Ovary (tissue), 7 donors: ENCODE measurements at regions not wholly inside any gene's neighbourhood (a gene's known extent, or its start where the extent isn't known, plus 50 kb on each side); places are given as distances from the start of the nearest gene placed in this dataset.

ENCODE experiments used
- DNase-seq, 5 donors: peaks; one replicate each; pipeline ENCODE4 v3.0.0-alpha.2; 2019 to 2020
- H3K27ac ChIP-seq, 2 donors: fragments of 200-600 bp; one replicate each; pipeline versions ENCODE4 v1.5.1 to v1.8.0; 2019 to 2022
- H3K27me3 ChIP-seq: fragments of 200-600 bp; one replicate; pipeline ENCODE4 v1.8.0; 2022
- H3K36me3 ChIP-seq: fragments of 200-600 bp; sonication (generic); one replicate; pipeline ENCODE4 v1.5.1; 2019
- H3K4me1 ChIP-seq: one replicate; pipeline ENCODE4 v1.8.1; 2013; ENCODE audit warnings: mild to moderate bottlenecking, moderate library complexity; ENCODE audit not compliant: insufficient read depth
- H3K4me3 ChIP-seq: fragments of 200-600 bp; sonication (generic); one replicate; pipeline ENCODE4 v1.5.1; 2017
- H3K9me3 ChIP-seq, 2 donors: fragments of 200-600 bp in 1 of 2; sonication (generic) in 1 of 2; one replicate each; pipeline versions ENCODE4 v1.5.1 to v1.8.1; 2013 to 2019; ENCODE audit warnings: mild to moderate bottlenecking in 1 of 2, moderate library complexity in 1 of 2
- CTCF ChIP-seq, 3 donors: fragments of 450-650 bp in 2 of 3; fragments of 200-600 bp in 1 of 3; IDR thresholded peaks; one replicate each; pipeline versions ENCODE4 v1.5.1 to v1.8.0; 2016 to 2022; ENCODE audit warnings: antibody characterized with exemption in 3 of 3, mild to moderate bottlenecking in 1 of 3
- EP300 ChIP-seq: sonication (generic); formaldehyde crosslinking; IDR thresholded peaks from one replicate; pipeline ENCODE4 v1.6.1; 2017; ENCODE audit warnings: antibody characterized with exemption
- POLR2A ChIP-seq: fragments of 450-650 bp; IDR thresholded peaks from one replicate; pipeline ENCODE4 v1.6.1; 2017; ENCODE audit warnings: antibody characterized with exemption, mild to moderate bottlenecking, moderate library complexity
- WGBS, 3 donors: extraction: QIAGEN DNeasy Blood & Tissue Kit in 1 of 3; methylation state at CpG; one replicate each; pipeline versions ENCODE4 v1.1.5 to v1.1.7; 2013 to 2017; 5-methylcytosine and 5-hydroxymethylcytosine counted together
- intact Hi-C, 4 donors: fragments of 100-400 bp; cut with DNase I; formaldehyde crosslinking; loops; one replicate each; pipeline versions ENCODE4 v1.11.0 to v1.15.1; 2022 to 2023
- donor health status: DM: no; HTN: no; CAD: no; lungs with moderate emphysema.
- donor health status: DM: no; HTN: no; CAD: no.
- donor health status: Bipolar disorder and iron deficiency.
- donor health status: DM: no; HTN: no; CAD: no.
- donor health status: DM: yes; HTN: yes; CAD: no.

- intact Hi-C loops, result no loop called here
Measured at GRCh38 chr7:79965946-79966345, 168.7 kb upstream of the GNAI1 start.

GRCh38 chr7:79964463-79964862 is 170.2 kb upstream of the GNAI1 start:
- no peak for DNase-seq
- H3K27ac ChIP-seq, result no peak overlapping the region
- H3K4me1 ChIP-seq, result no peaks in the 10 kb centered on the region
- H3K27me3 ChIP-seq, result no peaks in the 10 kb centered on the region
- no peaks in the 10 kb centered on the region for H3K36me3 ChIP-seq
- no peak for TF ChIP-seq EP300
- TF ChIP-seq CTCF (IDR thresholded peaks at IDR 0.05), result no peak
- TF ChIP-seq POLR2A, result no peak
- 61 to 80% (median 73%) methylated on average over 1 of the region's 1 CpG for WGBS, 3 donors
- intact Hi-C loops, result no loop called here
- no peak overlapping the region for H3K4me3 ChIP-seq
- no peaks in the 10 kb centered on the region for H3K9me3 ChIP-seq

More at GRCh38 chr7:79965946-79966345, 168.7 kb upstream of the GNAI1 start:
- Histone ChIP-seq H3K36me3 (no peaks in the 10 kb centered on the region), H3K4me1 (no peaks in the 10 kb centered on the region), H3K9me3 (no peaks in the 10 kb centered on the region), H3K27ac (no peak overlapping the region), H3K27me3 (no peaks in the 10 kb centered on the region), H3K4me3 (no peak overlapping the region)
- WGBS, 3 donors, result 82 to 89% (median 89%) methylated on average over 4 of the region's 4 CpGs
- DNase-seq, result no peak
- TF ChIP-seq POLR2A (no peak), CTCF (IDR thresholded peaks at IDR 0.05) (no peak)

GRCh38 chr7:79953130-79953529 is 181.5 kb upstream of the GNAI1 start:
- intact Hi-C loops, result no loop called here
- Histone ChIP-seq H3K4me3 (no peak overlapping the region), H3K9me3 (no peaks in the 10 kb centered on the region), H3K4me1 (no peaks in the 10 kb centered on the region), H3K36me3 (no peaks in the 10 kb centered on the region), H3K27ac (no peak overlapping the region), H3K27me3 (no peaks in the 10 kb centered on the region)
- WGBS, 3 donors, result 54 to 68% (median 59%) methylated on average over 4 of the region's 4 CpGs
- no peak for TF ChIP-seq POLR2A
- no peak for TF ChIP-seq CTCF (IDR thresholded peaks at IDR 0.05)
- TF ChIP-seq EP300, result no peak
- DNase-seq, result no peak

- no peak for DNase-seq
- WGBS, 3 donors, result 75 to 83% (median 81%) methylated on average over 1 of the region's 1 CpG
- no peak overlapping the region for H3K4me3 ChIP-seq
- no peaks in the 10 kb centered on the region for H3K36me3 ChIP-seq
- no peak for TF ChIP-seq CTCF (IDR thresholded peaks at IDR 0.05)
- H3K9me3 ChIP-seq, result no peaks in the 10 kb centered on the region
- H3K4me1 ChIP-seq, result no peaks in the 10 kb centered on the region
- intact Hi-C loops, result no loop called here
- no peaks in the 10 kb centered on the region for H3K27me3 ChIP-seq
- no peak overlapping the region for H3K27ac ChIP-seq
Measured at GRCh38 chr7:79952399-79952798, 182.2 kb upstream of the GNAI1 start.

GRCh38 chr7:79951415-79951814 is 183.2 kb upstream of the GNAI1 start:
- H3K27me3 ChIP-seq, result no peaks in the 10 kb centered on the region
- no peaks in the 10 kb centered on the region for H3K36me3 ChIP-seq
- no peak for DNase-seq
- no peaks in the 10 kb centered on the region for H3K4me1 ChIP-seq
- intact Hi-C loops, result no loop called here
- no peaks in the 10 kb centered on the region for H3K9me3 ChIP-seq
- no peak overlapping the region for H3K27ac ChIP-seq
- TF ChIP-seq EP300, result no peak
- TF ChIP-seq POLR2A, result no peak
- no peak for TF ChIP-seq CTCF (IDR thresholded peaks at IDR 0.05)
- H3K4me3 ChIP-seq, result no peak overlapping the region
- WGBS, 3 donors, result 93 to 96% (median 93%) methylated on average over 2 of the region's 2 CpGs
